MM.1S (cell line): ENCODE measurements at regions not wholly inside any gene's neighbourhood (a gene's known extent, or its start where the extent isn't known, plus 50 kb on each side); places are given as distances from the start of the nearest gene placed in this dataset.

Source experiments
- CTCF ChIP-seq: fragments of 300-600 bp; sonication (generic); IDR thresholded peaks from 2 replicates; pipeline ENCODE4 v1.5.1; 2016; ENCODE audit warnings: antibody characterized with exemption, low read length, mixed read lengths
- EZH2 ChIP-seq: fragments of 300-600 bp; sonication (generic); optimal IDR thresholded peaks from 2 replicates; pipeline ENCODE3; 2017; ENCODE audit warnings: low read depth, mild to moderate bottlenecking, antibody characterized with exemption, low read length, mixed read lengths
- EZH2phosphoT487 ChIP-seq: fragments of 300-600 bp; sonication (generic); IDR thresholded peaks from 2 replicates; pipeline ENCODE4 v1.6.1; 2018; ENCODE audit warnings: antibody characterized with exemption, low read length

DNA sequence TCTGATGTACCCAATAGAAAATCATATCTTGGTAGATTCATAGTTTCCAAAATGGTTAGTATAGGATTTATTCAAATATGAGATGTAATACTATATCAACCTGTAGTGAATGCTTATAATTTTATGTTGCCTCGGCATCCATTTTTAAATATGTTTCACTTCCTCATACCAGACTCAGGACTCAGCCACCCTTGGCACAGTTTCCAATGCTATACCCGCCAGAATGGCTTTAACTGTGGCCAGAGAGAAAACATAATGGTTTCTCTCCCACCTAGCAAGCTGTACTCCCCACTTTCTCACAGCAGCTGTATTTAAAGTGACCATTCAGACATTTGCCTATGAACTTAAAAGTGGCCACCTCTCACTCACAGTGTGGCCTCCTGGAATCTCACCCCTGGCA, 466.6 kb upstream of the PABPC4L start:
- TF ChIP-seq CTCF (no peak), EZH2 (no peak), EZH2phosphoT487 (no peak)
